SK-N-SH treated with all-trans-retinoic acid at 6 μM for 48 hours (cell line): ENCODE measurements at regions not wholly inside any gene's neighbourhood (a gene's known extent, or its start where the extent isn't known, plus 50 kb on each side); places are given as distances from the start of the nearest gene placed in this dataset.

Experiments
- ATAC-seq: fragments of 200-7000 bp; cut with Tn5 transposase; 3 replicates; pipeline ENCODE4 v1.9.1; 2020; ENCODE audit warnings: mild to moderate bottlenecking, moderate library complexity
- ARNTL ChIP-seq: fragments of 450-650 bp; formaldehyde crosslinking; IDR thresholded peaks from 2 replicates; pipeline ENCODE4 v1.5.0; 2020; ENCODE audit warnings: low read depth, mild to moderate bottlenecking, moderate library complexity, borderline replicate concordance
- BACH2 ChIP-seq: fragments of 250-450 bp; sonication (Bioruptor Pico); IDR thresholded peaks from 2 replicates; pipeline ENCODE4 v1.9.0; 2021; ENCODE audit warnings: mild to moderate bottlenecking, borderline replicate concordance
- CREB5 ChIP-seq: fragments of 250-450 bp; sonication (Bioruptor Pico); IDR thresholded peaks from 2 replicates; pipeline ENCODE4 v1.5.1; 2020; ENCODE audit warnings: low read depth, mild to moderate bottlenecking, moderate library complexity
- CSDC2 ChIP-seq: fragments of 250-450 bp; sonication (Bioruptor Pico); IDR thresholded peaks from 2 replicates; pipeline ENCODE4 v1.5.0; 2020; ENCODE audit warnings: mild to moderate bottlenecking, moderate library complexity
- CSRNP3 ChIP-seq: fragments of 250-450 bp; sonication (Bioruptor Pico); IDR thresholded peaks from 2 replicates; pipeline ENCODE4 v1.5.1; 2021; ENCODE audit warnings: mild to moderate bottlenecking, moderate library complexity
- ESRRG ChIP-seq: fragments of 250-450 bp; sonication (Bioruptor Pico); IDR thresholded peaks from 2 replicates; pipeline ENCODE4 v1.6.1; 2021; ENCODE audit warnings: mild to moderate bottlenecking
- GLIS3 ChIP-seq: fragments of 250-450 bp; sonication (Bioruptor Pico); IDR thresholded peaks from 2 replicates; pipeline ENCODE4 v1.5.0; 2020; ENCODE audit warnings: mild to moderate bottlenecking, moderate library complexity
- OSR1 ChIP-seq: fragments of 250-450 bp; sonication (Bioruptor Pico); IDR thresholded peaks from 2 replicates; pipeline ENCODE4 v1.8.0; 2022; ENCODE audit warnings: moderate library complexity, mild to moderate bottlenecking, inconsistent platforms
- PATZ1 ChIP-seq: fragments of 250-450 bp; sonication (Bioruptor Pico); IDR thresholded peaks from 2 replicates; pipeline ENCODE4 v1.8.0; 2020; ENCODE audit warnings: mild to moderate bottlenecking, moderate library complexity, borderline replicate concordance
- POU6F1 ChIP-seq: fragments of 250-450 bp; sonication (Bioruptor Pico); IDR thresholded peaks from 2 replicates; pipeline ENCODE4 v1.8.0; 2021; ENCODE audit warnings: low read depth, mild to moderate bottlenecking, moderate library complexity, borderline replicate concordance
- PPARA ChIP-seq: fragments of 250-450 bp; sonication (Bioruptor Pico); IDR thresholded peaks from 2 replicates; pipeline ENCODE4 v1.5.0; 2020; ENCODE audit warnings: mild to moderate bottlenecking, borderline replicate concordance
- RARB ChIP-seq: fragments of 250-450 bp; sonication (Bioruptor Pico); IDR thresholded peaks from 2 replicates; pipeline ENCODE4 v1.8.0; 2021; ENCODE audit warnings: mild to moderate bottlenecking, moderate library complexity
- SNAI2 ChIP-seq: fragments of 250-450 bp; sonication (Bioruptor Pico); IDR thresholded peaks from 2 replicates; pipeline ENCODE4 v1.5.0; 2020; ENCODE audit warnings: mild to moderate bottlenecking, moderate library complexity
- TCF4 ChIP-seq: fragments of 250-450 bp; sonication (Bioruptor Pico); IDR thresholded peaks from 2 replicates; pipeline ENCODE4 v1.8.0; 2021; ENCODE audit warnings: mild to moderate bottlenecking, moderate library complexity, borderline replicate concordance
- TOX ChIP-seq: fragments of 250-450 bp; sonication (Bioruptor Pico); IDR thresholded peaks from 2 replicates; pipeline ENCODE4 v1.8.0; 2021; ENCODE audit warnings: mild to moderate bottlenecking, moderate library complexity, borderline replicate concordance
- TSHZ2 ChIP-seq: fragments of 250-450 bp; sonication (Bioruptor Pico); IDR thresholded peaks from 2 replicates; pipeline ENCODE4 v1.5.0; 2020; ENCODE audit warnings: mild to moderate bottlenecking, moderate library complexity
- ZC3H10 ChIP-seq: fragments of 250-450 bp; sonication (Bioruptor Pico); IDR thresholded peaks from 2 replicates; pipeline ENCODE4 v1.5.1; 2021; ENCODE audit warnings: mild to moderate bottlenecking, moderate library complexity
- ZFP3 ChIP-seq: fragments of 250-450 bp; sonication (Bioruptor Pico); IDR thresholded peaks from 2 replicates; pipeline ENCODE4 v1.5.0; 2020; ENCODE audit warnings: mild to moderate bottlenecking, moderate library complexity
- ZFP30 ChIP-seq: fragments of 450-650 bp; formaldehyde crosslinking; IDR thresholded peaks from 2 replicates; pipeline ENCODE4 v1.5.0; 2022; ENCODE audit warnings: mild to moderate bottlenecking, moderate library complexity
- ZNF565 ChIP-seq: fragments of 450-650 bp; formaldehyde crosslinking; conservative IDR thresholded peaks from 2 replicates; pipeline ENCODE4 v1.5.0; 2020; ENCODE audit warnings: low read depth, mild to moderate bottlenecking, moderate library complexity
- ZNF70 ChIP-seq: fragments of 450-650 bp; formaldehyde crosslinking; IDR thresholded peaks from 2 replicates; pipeline ENCODE4 v1.5.0; 2020; ENCODE audit warnings: mild to moderate bottlenecking, moderate library complexity
- ZNF8 ChIP-seq: fragments of 450-650 bp; formaldehyde crosslinking; IDR thresholded peaks from 2 replicates; pipeline ENCODE4 v1.5.0; 2020; ENCODE audit warnings: mild to moderate bottlenecking, moderate library complexity

- TF ChIP-seq SNAI2 (CRISPR knock-in tag) (no peak), ZFP3 (no peak), TOX (CRISPR knock-in tag) (no peak), ZC3H10 (CRISPR knock-in tag) (no peak), TSHZ2 (CRISPR knock-in tag) (no peak), ARNTL (CRISPR knock-in tag) (no peak), POU6F1 (CRISPR knock-in tag) (no peak), ZNF565 (CRISPR knock-in tag) (no peak), CSDC2 (CRISPR knock-in tag) (no peak), PPARA (CRISPR knock-in tag) (no peak), ZFP30 (CRISPR knock-in tag) (no peak), OSR1 (no peak), PATZ1 (CRISPR knock-in tag) (no peak), TCF4 (no peak), ESRRG (CRISPR knock-in tag) (no peak), BACH2 (CRISPR knock-in tag) (no peak), CSRNP3 (CRISPR knock-in tag) (no peak), GLIS3 (no peak), RARB (CRISPR knock-in tag) (no peak)
- ATAC-seq, result peak; percentile 79
These were observed 314.9 kb upstream of the DIPK2B start for GRCh38 chrX:45515262-45516215.

GRCh38 chrX:45513042-45513441 is 312.4 kb upstream of the DIPK2B start:
- no peak for TF ChIP-seq OSR1
- TF ChIP-seq ZNF8 (CRISPR knock-in tag), result no peak
- no peak for TF ChIP-seq CSRNP3 (CRISPR knock-in tag)
- no peak for TF ChIP-seq PATZ1 (CRISPR knock-in tag)
- TF ChIP-seq BACH2 (CRISPR knock-in tag), result no peak
- no peak for TF ChIP-seq ZFP30 (CRISPR knock-in tag)
- no peak for TF ChIP-seq CREB5 (CRISPR knock-in tag)
- TF ChIP-seq POU6F1 (CRISPR knock-in tag), result no peak
- no peak for TF ChIP-seq PPARA (CRISPR knock-in tag)
- TF ChIP-seq CSDC2 (CRISPR knock-in tag), result no peak
- TF ChIP-seq ARNTL (CRISPR knock-in tag), result no peak
- no peak for TF ChIP-seq RARB (CRISPR knock-in tag)
- no peak for TF ChIP-seq ZNF70 (CRISPR knock-in tag)
- TF ChIP-seq, all 23 proteins: peak for 0
- ATAC-seq, result no peak
